Urothelium cell line (cell line): ENCODE measurements at regions not wholly inside any gene's neighbourhood (a gene's known extent, or its start where the extent isn't known, plus 50 kb on each side); places are given as distances from the start of the nearest gene placed in this dataset.
"Not testable (repeated sequence)": the region's sequence is repeated elsewhere in the genome, so short reads cannot be mapped to it uniquely, and the experiment has no call there.

Experiments
- DNase-seq: peaks from one replicate; pipeline ENCODE4 v3.0.0; 2011; ENCODE audit warnings: low spot score, mixed read lengths
- FAIRE-seq: peaks from 2 replicates; lab custom pipeline; 2011; peaks lifted over from hg19 to GRCh38; lab: Jason Lieb, UNC

GRCh38 chr6:135555550-135555949 lies 58.0 kb upstream of the AHI1 start:
- DNase-seq (no peak), FAIRE-seq (no peak)

- DNase-seq (no peak), FAIRE-seq (no peak)
Measured at GRCh38 chr6:135557582-135557981, 60.0 kb upstream of the AHI1 start.

DNA sequence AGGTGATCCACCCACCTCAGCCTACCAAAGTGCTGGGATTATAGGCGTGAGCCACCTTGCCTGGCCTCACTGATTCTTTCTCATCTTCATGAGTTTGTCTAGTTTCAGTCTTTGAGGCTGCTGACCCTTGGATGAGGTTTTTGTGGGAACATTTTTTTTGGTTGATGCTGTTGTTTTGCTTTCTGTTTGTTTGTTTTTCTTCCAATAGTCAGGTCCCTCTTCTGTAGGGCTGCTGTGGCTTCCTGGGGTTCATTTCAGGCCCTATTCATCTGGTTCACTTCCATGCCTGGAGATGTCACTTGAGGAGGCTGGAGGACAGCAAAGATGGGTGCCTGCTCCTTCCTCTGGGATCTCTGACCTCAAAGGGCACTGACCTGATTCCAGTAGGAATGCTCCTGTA lies 68.1 kb upstream of the AHI1 start:
- not testable (repeated sequence) for DNase-seq, FAIRE-seq

- no peak for DNase-seq
Measured at GRCh38 chr6:135566311-135567068, 69.0 kb upstream of the AHI1 start.

GRCh38 chr6:135567375-135568083 lies 70.0 kb upstream of the AHI1 start:
- DNase-seq (no peak), FAIRE-seq (no peak)

More at GRCh38 chr6:135566311-135567068, 69.0 kb upstream of the AHI1 start:
- no peak for FAIRE-seq

DNA sequence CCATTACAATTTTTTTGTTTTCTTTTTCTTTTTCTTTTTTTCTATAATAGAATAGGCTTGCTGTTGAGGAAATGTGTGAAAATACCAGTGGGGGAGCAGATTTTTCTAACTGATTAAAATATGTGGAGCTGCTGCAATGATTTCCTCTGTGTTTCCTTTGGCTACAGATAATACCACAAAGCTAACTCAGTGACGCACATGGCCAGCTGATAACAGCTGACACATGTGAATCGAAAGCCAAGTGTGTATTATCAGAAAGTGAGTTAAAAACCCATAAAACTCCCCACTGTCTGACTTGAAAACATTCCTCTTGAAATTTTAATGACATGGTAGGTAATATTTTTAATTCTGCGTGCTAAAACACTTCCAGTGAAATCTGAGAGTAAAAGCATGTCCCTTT lies 70.8 kb upstream of the AHI1 start:
- no peak for FAIRE-seq

DNA sequence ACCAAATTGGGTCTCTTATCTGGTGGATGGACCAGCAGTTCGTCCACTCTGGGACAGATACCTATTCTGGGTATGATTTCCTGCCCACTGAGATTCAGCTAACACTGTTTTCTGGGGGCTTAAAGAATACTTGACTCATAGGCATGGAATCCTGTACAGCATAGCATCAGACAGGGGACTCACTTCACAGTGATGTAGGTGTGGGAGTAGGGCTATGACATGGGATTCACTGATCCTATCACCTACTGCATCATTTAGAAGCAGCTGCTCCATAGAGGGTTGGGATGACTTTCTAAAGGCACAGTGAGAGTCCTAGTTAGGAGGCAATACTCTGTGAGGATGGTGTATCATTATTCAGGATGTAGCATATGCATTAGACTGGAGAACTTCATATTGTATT lies 74.5 kb upstream of the AHI1 start:
- no peak for FAIRE-seq
- DNase-seq = no peak

More for the DNA sequence above, 70.8 kb upstream of the AHI1 start:
- no peak for DNase-seq

- no peak for FAIRE-seq
- DNase-seq = no peak
Measured at GRCh38 chr6:135575629-135576028, 78.1 kb upstream of the AHI1 start.

- FAIRE-seq = no peak
Measured at GRCh38 chr6:135576055-135576454, 78.5 kb upstream of the AHI1 start.

DNA sequence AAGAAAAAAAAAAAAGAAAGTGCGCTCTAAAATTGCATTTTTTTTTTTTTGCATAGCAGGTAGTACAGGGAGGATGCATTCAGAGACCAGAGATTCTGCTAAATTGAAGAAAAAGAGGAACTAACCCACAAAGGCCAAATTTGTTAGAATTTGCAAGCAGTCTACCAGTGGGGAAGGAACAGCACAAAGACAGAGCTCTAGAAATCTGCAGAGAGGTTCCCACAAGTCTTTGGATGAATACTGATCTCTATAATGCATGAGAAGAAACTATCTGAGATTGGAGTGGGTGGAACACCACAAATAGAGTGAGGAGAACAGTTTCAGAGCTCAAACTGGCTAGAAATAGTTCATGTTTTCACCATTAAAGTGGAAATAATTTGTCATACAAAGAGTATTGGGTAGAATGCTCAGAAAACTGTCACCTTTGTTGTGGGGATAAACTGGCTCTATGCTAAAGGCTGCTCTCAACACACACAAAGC lies 79.6 kb upstream of the AHI1 start:
- DNase-seq = no peak
- FAIRE-seq = no peak

More at GRCh38 chr6:135576055-135576454, 78.5 kb upstream of the AHI1 start:
- no peak for DNase-seq

- FAIRE-seq (no peak), DNase-seq (no peak)
Measured at GRCh38 chr6:135578976-135579375, 81.4 kb upstream of the AHI1 start.

DNA sequence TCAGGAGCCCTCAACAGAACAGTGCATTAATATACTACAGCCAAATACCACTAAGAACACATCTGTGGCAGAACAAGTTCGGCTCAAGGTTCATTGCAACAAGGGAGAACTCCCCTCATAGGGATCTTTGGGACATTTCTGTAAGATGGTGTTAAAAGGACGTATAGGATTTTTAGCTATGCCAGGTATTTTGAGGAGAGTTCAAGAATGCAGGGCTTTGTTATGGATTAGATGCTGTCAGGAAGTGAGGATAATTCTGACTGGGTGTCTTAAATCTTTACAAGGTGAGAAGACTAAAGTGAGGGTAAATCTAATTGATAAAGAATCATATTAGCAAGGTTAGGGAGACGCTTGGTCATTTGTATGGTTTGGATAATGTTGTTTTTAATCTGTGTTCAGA lies 83.7 kb upstream of the AHI1 start:
- no peak for DNase-seq
- no peak for FAIRE-seq

- no peak for FAIRE-seq
- no peak for DNase-seq
Measured at GRCh38 chr6:135583256-135583761, 85.8 kb upstream of the AHI1 start.

DNA sequence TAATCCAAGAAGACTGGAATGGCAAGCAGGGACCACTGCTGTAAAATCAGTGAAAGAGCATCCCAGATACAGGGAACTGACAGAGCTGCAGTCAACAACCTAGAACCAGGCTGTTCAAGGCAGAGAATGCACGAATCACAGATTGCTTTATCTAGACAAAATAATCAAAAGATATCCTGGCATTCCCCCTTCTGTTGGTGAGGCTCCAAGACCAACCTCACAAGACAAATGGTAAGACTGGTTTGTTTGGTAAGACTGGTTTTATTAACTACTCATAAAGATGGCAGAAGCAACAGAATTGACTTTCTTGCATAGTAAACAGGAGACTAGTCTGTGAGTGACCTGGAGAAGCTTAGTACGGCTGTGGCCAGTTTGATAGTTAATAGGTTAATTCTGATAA lies 88.8 kb upstream of the AHI1 start:
- FAIRE-seq (no peak), DNase-seq (no peak)

DNA sequence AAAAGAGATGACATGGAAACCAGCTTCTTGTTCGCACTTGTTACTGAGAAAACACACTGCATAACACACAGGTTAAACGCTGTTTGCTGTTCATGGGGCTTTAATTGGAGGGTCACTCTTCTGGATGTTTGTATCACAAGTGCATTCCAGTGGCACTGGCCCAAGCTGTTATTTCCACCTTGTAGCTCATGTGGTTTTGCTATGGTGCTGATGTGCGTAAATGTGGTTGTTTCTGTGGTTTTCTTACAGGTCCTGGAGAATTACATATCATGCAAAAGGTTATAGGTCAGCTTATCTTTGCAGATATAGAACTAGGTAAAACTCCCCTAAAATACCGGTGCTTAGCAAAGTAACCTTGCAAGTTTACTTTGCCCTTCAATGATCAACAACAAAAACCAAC lies 89.3 kb upstream of the AHI1 start:
- FAIRE-seq = no peak
- no peak for DNase-seq

- FAIRE-seq (no peak), DNase-seq (no peak)
Measured at GRCh38 chr6:135592276-135592675, 94.7 kb upstream of the AHI1 start.

DNA sequence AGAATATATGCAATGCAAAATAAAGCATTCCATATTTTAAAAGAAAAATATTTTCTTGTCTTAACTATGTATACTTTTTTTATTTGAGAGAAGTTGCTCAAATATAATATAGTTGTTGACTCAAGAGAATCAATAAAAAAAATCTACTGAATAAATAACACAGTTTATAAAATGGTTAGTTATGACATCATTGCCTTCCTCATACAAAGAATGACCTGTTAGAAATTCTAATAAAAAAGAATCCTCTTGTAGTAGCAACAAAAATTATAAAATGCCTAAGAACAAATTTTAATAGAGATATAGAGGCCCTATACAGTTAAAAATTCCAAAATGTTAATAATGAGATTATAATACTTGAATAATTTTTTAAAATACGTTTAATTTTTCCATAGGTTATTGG lies 96.5 kb upstream of the AHI1 start:
- no peak for FAIRE-seq
- DNase-seq = no peak

GRCh38 chr6:135600086-135600702 lies 102.7 kb upstream of the AHI1 start:
- FAIRE-seq (no peak), DNase-seq (no peak)

DNA sequence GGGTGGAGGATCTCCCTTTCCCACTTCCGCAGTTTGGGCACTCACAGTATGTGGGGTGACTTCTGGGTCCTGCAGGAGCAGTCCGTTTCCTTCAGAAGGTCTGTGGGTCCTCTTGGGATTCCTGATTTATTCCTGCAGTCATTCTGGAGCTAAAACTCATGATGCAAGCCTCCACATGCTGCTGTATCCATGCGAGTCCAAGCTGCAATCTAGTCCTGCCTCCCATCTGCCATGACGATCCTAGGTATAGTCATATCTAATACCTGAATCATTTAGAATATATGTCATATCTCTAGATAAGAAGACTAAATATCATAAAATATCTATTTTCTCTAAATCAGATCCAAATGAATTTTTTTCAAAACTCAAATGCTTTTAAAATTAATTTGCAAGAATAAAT lies 103.4 kb upstream of the AHI1 start:
- no peak for FAIRE-seq

DNA sequence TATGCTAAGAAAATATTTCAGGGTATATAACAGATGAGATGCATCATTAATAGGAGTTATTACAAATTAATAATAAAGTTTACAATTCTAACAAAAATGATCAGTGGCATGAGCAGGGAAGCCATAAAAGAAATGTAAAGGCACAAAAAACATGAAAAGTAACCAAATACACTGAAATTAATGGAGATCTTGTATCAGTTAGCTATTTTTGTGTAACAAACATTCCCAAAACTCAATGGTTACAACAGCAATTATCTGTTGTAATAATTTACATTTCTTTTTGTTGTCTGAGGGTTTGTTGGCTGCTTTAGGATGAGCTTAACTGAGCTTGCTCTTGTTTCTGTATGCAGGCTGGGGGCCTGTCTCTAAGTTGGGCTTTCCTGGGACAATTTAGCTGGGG lies 104.3 kb upstream of the AHI1 start:
- no peak for DNase-seq
- FAIRE-seq = no peak

More for the DNA sequence above, 103.4 kb upstream of the AHI1 start:
- no peak for DNase-seq

- FAIRE-seq (no peak), DNase-seq (no peak)
Measured at GRCh38 chr6:135603249-135603648, 105.7 kb upstream of the AHI1 start.
